NCI-H1092 (cell line): ENCODE measurements at regions not wholly inside any gene's neighbourhood (a gene's known extent, or its start where the extent isn't known, plus 50 kb on each side); places are given as distances from the start of the nearest gene placed in this dataset.
A peak's percentile ranks its signal among the peaks of the same experiment; 100 is the strongest.

Source experiments
- DNase-seq: peaks from one replicate; lab custom pipeline; 2025; lab: John Stamatoyannopoulos, UW

DNA sequence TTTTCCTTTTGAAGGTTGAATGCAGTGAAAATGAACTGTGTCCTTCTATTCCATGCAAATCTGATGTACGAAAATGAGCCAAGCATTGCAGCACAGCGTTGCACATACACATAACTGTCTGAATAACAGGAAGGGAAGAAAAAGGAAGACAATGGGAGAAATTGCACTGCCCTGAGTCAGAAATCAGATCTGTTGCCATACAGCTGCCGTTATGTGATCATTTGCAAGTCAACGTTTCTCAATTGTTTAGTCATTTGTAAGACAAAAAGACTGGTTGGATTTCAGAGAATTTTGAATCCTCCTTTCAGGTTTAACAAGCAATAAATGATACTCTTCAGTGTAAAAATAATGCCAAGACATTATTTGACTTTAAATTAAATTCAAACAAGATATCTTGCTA, 284.1 kb downstream of the DSEL start:
- no peak for DNase-seq

DNA sequence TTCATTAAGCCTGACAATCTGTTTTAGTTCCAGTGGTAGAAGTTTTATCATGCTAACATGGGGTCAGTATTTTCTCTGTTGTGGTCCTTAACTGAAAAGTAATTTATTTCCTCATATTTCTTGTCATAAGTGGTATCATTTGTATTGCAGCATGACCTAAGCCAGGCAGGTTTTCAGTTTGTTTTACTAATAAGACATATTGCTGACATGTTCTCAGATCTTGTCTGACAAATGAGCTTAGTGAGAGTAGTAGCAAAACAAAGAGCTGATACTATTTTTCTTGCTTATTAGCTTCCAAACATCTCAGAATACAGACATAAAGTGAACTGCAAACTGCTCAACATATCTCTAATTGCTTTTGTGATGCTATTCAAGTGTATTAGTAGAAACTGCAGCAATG, 293.6 kb downstream of the DSEL start:
- no peak for DNase-seq

DNA sequence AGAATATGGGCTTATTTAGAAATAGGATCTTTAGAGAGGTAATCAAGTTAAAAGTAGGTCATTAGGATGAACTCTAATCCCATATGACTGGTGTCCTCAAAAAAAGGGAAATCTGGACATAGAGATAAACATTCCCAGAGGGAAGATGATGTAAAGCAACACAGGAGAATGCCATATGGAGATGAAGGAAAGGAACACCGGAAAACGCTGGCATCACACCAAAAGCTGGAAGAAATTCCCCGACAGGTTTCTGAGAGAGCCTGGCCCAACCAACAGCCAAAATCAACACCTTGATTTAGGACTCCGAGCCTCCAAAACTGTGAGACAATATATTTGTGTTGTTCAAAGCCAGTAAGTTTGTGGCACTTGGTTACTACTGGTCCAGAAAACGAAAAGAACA, 296.7 kb downstream of the DSEL start:
- DNase-seq = no peak

DNA sequence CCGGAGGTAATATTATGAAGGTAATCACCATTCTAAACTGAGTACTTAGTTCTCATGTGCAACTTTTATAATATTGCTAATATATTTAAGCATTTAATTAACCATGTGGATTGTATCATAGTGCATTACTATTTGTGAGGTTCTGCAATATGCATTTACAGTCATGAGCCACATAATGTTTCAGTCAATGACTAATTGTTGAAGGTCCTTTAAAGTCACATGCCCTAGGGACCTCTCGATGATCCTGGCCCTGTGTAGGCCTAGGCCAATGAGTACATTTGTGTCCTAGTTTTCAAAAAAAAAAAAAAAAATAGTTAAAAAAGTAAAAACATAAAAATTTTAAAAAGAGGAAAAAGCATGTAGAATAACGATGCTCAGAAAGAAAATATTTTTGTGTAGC, 298.0 kb downstream of the DSEL start:
- DNase-seq = no peak

DNA sequence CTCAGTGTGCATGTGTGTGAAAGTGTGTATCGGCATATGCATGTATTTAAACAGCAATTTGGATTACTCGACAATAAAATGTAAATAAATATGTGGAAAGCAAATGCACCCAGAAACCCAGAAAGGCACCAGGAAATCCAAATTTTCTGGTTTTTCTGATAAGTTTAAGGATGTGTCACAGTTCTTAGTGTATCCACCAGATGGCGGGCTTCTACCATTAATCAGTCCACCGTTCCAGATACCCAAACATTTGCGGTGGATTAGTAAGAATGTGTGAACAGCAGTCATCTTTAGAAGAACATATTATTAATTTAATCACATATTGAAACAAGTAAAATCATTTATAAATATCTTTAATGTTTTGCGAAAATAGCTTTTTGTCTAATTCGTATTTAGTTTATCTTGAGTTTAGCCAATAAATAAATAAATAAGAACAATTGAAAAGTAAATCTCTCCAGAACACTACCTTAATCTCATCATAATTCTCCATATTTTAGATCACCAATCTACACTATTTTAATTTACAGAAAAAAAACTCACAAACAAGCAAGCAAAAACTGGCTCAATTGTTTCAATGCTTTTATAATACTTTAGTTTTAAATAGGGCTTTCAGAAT, 298.9 kb downstream of the DSEL start:
- peak; percentile 29 for DNase-seq

DNA sequence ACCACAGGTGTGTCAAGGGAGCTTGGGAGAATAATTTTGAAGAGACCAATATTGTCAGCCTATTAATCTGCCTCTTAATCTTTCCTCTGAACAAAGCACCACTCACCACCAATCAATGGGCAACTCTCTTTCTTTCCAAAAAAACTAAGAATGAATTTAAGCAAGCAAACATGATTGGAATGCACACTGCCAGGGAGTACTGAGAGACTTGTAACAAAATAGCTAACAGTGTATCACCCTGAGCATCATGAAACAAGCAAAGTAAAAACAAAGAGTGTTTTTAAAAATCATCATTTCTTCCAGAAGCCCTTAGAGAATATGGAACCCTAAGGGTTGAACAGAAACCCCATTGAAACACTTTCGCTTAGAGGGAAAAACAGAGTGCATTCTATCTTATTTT, 299.7 kb downstream of the DSEL start:
- DNase-seq = no peak

DNA sequence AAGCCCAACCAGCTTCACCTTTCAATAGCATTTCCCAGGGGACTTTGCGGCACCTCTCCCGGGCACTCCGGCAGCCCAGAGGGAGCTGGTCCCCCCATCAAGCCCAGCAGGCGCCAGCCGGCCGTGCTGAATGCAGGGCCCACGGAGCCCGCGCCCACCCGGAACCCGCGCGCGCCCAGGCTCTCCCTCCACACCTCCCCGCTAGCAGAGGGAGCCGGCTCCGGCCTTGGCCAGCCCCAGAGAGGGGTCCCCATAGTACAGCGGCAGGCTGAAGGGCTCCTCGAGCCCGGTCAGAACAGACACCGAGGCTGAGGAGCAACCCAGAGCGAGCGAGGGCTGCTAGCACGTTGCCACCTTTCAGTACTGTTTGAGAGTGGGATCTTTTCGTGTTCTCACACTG, 300.8 kb downstream of the DSEL start:
- no peak for DNase-seq

DNA sequence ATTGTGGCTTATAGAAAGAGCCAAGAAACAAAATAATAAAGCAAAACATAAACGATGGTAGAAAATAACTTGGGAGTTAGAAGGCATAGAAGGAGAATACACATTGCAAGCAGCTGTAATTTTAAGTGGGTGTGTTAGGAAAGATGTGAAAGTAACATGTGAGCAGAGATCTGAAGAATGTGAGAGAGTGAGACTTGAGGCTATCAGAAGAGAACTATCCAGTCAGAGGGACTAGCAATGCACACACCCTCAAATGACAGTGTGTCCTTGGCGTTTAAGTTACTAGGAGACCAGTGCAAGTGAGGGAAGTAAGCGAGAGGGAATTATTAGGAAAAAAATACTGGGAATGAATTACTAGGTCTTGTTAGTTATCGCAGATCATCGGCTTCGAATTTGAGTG, 304.9 kb downstream of the DSEL start:
- DNase-seq = no peak

DNA sequence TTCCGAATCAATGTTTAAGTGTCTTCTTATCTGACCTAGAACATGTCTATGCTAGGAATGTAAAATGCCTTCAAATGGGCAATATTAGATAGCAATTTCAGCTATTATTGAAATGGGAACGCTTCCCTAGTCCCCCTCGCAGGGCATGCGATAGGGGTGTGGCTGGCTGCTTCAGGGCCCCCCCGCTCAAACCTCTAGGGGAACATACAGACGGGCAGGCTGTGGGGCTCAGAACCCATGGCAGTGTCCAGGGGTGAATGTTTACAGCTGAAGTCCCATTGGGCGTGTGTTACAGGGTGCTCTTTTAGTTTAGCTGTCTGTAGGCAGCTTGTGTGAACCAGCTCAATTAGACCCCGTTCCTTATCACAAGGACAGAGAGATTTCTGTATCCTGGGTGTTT, 315.9 kb downstream of the DSEL start:
- DNase-seq = no peak

DNA sequence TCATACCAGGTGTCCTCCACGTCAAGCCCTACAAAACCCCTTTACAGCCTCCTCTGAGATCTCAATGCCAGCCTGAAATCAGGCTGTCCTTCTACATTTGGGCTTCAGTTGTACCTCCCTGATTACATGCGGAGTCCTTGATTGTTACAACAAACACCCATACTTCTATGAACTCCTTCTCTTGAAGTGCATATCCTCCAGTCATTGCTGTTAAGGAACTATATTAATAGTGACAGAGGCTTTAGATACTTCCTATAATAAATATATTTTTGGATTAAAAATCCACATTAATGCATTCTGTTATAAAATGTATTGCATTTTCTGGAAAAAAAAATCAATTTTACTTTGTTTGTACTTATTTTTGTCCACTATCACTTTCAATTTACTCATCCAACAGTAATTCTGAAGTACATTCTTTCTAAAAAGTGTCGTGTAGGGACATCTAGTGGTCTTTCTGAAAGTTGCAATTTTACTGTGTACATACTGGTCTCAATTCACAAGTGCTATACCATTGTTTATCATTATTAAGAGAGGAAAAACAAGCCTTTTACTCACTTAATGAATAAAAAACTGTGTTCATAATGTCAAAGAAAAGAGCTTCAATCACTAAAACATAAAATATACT, 316.4 kb downstream of the DSEL start:
- peak; percentile 68 for DNase-seq

DNA sequence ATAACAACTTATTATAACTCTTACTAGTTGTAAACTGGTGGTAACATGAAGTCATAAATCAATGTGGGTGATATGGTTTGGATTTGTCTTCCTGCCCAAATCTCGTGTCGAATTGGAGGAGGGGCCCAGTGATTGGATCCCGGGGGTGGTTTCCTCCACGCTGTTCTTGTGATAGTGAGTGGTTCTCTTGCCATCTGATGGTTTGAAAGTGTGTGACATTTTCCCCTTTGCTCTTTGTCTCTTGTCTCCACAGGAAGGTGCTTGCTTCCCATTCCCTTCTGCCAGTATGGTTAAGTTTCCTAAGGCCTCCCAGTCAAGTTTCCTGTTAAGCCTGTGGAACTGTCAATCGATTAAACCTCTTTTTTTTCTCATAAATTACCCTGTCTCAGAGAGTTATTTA, 321.6 kb downstream of the DSEL start:
- DNase-seq = peak; percentile 21

DNA sequence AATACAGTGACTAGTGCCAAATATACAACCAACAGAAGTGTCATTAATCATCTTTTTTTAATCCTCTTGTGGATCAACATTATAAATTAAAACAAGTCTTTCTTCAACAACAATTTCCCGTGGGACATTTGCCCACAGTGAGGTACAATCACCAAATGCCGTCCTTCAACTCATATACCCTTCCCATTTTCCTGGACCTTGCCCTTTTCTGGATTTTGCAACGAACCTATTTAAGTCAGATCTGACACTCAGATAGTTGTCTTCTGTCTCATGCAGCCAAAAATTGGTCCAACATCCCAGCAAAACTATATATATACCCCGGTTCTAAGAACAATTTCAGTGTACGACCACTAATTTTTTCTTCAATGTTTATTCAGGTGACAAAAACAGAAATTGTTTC, 324.0 kb downstream of the DSEL start:
- DNase-seq = no peak

DNA sequence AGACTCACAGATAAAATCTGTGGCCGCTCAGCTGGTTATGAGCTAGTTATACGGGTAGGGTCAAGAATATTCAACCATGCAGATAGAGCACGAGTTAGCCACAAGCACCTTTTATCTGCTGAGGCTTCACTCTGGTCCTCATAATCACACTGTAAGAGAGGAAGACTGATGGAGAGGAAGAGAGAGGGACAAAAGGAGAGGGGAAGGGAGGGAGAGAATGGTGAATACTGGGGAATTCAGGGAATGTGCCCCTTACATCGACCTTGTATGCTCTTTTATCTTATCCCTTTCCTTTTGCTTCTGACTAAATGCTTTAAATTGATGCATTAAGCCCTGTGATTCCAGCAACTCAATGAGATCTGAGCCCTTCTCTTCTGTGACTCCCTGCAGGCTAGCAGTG, 333.1 kb downstream of the DSEL start:
- DNase-seq = no peak

DNA sequence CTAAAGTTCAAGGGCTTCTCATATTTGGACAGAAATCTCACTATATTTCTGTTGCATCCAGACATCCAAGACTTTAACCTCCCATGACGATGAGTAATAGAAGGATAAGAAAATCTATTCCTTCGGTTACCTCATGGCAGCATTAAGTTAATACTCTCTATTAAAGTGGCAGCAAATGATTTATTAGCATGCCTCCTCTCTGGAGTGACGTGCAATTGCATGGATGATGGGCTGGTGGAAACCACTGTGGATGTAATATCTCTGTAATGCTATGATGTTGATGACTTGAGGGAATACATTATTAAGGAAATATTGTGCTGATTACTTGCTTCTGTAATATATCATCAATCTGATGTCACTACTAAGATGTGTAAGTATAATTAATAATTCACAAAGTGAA, 336.8 kb downstream of the DSEL start:
- DNase-seq = no peak

DNA sequence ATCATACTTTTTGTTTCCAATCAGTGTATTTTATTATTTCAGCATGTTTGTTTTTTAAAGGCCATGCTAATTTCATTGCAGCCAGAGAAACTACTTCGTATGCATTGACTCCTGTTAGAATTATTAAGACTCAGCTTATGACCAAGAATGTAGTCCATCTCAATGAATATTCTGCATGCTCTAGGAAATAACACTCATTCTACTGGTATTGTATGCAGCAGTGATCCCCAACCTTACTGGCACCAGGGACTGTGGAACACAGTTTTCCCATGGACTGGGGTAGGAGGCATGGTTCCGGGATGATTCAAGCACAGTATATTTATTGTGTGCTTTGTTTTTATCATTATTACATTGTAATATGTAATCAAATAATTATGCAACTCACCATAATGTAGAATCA, 356.9 kb downstream of the DSEL start:
- no peak for DNase-seq

DNA sequence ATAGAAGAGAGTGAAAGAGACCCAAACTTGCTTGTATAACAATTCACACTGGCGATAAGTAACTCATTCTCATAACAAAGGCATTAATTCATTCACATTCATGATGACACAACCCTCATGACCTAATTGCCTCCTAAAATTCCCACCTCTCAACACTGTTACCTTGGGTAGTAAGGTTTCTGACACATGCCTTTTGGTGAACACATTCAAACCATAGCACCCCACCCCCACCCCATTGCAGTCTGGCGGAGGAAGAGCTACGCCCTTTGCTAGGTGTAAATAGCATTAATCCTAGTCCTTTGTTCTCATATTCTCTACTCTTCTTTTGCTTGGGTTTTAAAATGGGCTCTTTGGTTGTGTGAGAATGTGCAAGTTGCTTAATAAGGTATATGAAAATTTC, 361.5 kb downstream of the DSEL start:
- no peak for DNase-seq

DNA sequence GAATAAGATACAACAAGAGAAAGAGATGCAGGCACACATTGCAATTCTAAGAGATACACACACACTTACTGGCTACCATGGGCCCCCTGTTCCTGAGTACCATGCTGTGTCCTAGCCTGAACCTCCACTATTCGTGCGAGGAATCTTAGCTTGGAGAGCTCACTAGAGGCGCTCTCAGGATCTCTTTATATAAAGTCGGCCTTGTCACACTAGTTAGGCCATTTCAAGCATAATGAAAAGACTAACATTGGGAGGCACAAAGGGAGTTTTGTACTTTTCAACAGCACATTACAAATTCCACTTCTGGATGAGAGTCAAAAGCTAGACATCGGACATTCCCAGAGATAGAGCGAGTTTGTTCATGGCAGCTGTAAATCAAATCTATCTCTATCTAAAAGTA, 365.2 kb downstream of the DSEL start:
- no peak for DNase-seq

DNA sequence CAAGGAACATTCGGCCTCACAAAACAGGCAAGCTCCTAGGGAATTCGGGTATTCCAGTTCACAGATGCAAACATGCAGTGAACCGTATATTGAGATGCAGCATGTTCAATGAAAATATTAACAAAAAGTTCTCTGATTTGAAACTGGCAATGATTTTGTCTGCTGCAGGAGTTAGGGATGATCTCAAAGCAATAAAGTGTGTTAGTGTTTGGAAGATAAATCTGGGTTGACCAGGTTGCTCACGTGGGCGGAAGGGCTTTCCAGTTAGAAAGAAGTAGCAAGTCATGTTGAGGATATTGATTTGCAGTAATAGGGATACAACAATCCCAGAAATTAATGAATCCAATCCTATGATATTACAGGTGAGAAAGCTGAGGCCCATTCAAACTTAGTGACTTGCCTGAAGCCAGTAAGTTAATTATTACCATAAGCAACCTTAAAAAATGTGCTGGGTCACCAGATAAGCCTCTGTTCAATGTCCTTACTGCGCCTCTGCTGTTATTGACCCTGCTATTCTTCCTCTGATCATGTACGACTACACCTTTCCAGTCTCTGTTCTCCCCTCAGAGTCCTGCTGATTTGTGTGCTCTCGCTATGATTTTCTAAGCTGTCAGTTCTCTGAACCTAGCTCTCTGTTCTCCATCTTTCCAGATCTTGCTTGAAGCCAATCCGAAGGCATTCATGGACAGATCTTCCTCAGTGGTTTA, 370.8 kb downstream of the DSEL start:
- DNase-seq = no peak

DNA sequence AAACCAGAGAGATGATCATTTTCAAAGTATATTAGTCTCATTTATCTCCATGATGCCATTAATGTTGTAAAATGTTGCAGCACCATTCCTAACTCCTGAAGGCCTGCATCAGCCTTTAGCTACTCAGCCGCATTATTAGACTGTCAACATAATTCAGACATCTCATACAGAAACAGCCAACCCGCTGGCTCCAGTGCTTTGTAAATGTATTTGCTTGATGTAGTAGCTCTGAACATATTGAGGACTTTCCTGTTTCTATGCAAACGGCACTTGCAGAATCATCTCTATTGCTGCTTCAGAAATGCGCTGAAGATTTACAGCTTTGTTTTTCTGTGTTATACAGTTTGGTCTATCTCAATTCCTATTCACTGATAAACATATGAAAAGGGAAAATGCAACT, 372.2 kb downstream of the DSEL start:
- DNase-seq = peak; percentile 23

DNA sequence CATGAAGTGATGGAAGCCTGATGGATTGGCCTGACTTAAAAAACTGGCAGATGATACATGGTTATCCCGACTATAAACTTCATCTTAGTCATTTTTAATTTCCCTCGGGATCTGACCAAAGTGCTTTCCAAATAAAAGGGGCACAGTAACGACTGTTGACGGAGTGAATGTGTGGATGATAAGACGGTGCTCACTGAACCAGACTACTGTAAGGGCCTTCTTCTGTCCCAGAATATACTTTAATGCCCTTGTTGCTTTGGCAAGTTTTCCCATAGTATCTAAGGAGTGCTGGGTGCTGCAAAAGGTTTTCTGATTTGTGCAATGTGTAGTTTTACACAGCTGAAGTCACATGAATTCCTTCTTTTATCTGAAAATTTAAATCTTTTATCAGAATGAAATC, 373.5 kb downstream of the DSEL start:
- DNase-seq = no peak

DNA sequence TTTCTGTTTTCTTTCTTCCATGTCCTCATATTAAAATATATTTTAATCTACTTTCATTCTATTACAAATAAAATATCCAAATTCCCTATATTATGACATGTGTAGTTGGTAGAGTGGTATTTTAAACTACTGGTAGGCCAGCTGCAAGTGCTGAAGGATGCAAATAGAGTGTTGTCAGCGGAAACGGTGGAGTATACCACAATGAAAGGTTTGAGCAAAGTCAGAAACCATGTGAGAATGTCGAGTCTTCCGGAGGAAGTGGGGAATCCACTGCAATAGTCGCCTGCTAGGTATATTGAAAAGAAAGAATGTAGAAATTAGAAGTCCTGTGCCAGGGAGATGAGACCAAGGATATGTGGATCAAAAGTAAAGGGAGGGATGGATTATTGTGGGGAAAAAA, 373.9 kb downstream of the DSEL start:
- DNase-seq = no peak

DNA sequence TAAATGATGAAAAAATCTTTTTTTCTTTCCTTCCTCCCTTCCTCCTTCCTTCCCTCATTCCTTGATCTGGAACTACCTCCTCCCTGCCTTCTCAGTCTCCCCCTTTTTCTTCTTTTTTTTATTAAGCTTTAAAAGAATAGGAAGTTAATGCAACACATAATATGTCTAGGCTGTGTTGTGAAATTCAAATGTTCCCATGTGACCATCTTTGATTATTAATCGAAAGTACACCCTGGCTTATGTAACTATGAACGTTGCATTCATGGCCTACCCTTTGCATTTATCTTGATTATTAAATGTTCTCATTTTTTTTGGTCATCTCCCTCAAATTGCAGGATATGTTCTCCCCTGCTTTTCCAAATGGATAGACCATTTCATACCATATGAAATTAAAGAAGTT, 376.0 kb downstream of the DSEL start:
- no peak for DNase-seq

DNA sequence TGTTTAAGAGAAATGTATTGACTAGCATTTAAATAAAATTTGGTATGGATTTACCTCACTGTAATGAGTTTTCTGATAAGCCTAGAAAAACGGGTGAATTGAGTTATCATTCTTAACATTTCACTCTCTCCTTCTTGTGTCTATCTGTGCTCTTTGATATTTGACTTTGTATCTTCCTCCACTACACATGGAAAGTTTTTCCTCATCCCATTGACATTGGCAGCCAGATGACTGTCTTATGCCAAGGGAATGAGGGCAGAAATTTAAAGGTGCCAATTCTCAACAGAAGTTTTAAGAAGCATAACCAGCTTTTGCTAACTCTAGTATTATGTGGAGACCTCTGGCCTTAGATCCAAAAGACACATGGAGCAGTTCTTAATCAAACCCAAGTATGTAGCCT, 376.6 kb downstream of the DSEL start:
- no peak for DNase-seq

DNA sequence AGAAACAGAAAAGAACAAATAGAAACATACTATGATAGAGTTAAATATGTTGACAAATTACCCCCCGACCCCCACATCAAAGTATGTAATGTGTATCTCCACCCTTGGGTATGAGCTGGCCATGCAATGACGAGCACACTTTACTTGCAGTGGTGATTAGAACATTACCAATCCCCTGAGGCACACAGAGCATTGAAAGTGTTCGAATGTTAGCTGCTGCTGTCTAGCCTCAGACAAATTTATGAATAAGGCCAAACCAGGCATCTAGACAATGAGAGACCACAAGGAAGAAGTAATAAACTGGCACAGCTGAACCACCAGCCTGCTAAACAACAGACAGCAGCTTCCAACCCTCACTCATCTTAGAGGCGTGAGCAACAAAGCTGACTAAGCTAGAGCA, 380.5 kb downstream of the DSEL start:
- no peak for DNase-seq
